GM11168 (cell line): ENCODE measurements at regions not wholly inside any gene's neighbourhood (a gene's known extent, or its start where the extent isn't known, plus 50 kb on each side); places are given as distances from the start of the nearest gene placed in this dataset.
"Not testable (repeated sequence)": the region's sequence is repeated elsewhere in the genome, so short reads cannot be mapped to it uniquely, and the experiment has no call there.

Experiments used
- in situ Hi-C: fragments of 300-500 bp; cut with MboI; formaldehyde crosslinking; loops from one replicate; pipeline ENCODE4 v1.12.0; 2022; ENCODE audit warnings: low sequenced_read_pairs; ENCODE audit not compliant: unreplicated experiment

DNA sequence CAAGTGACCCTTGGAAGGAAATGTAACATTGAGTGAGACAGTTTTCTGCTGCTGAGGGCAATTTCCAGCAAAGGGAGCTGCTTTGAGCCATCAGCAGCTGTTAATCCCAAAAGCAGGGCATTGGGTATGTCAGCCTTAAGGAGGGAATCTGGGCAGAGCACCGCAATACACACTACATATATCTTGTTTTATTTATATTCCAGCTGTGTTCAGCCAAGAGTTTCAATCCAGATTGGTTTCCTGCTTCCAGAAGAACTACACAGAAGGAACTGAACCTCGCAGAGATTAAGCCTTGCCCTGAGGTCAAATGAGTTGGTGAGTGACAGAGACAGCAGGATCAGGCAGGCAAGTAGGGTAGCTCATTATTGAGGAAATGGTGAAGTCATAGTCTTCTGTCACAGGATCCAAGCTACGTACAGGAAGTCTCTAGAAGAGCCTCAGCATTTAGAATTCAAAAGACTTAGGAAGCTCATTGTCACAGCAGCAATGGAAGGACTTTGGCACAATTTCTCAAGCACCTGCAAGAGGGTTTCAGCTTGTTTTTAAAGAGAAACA lies 109.9 kb upstream of the HEY2 start:
- in situ Hi-C loops = no loop called here

DNA sequence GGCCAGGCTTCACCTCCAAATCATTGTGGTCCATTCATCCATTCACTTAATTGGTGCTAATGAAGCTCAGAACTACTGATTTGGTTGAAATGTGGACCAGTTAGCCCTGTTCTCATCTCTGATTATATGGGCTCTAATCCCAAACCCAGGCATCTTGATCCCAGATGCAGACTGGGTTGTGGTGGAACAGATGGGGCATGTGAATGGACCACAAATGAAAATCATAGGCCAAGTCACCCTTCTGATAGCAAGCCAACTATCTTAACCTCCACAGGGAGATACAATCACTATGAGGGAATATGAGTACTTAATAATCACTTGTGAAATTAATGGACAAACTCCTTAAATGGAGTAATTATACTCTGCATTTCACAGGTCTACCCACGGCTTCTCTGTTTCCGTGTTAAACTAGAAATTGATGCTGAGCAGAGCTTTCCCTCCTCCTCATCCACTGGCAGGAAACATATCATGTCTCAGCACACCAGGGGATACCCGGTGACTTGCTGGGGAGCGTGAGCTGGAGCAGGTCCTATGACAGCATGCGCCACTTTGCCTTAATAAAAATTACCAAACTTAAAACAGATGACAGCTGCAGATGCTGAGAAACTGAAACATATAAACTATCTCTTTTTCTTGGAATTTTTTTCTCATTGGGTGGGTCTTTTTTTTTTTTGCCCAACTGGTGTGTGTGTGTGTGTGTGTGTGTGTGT lies 108.8 kb upstream of the HEY2 start:
- in situ Hi-C loops = no loop called here

DNA sequence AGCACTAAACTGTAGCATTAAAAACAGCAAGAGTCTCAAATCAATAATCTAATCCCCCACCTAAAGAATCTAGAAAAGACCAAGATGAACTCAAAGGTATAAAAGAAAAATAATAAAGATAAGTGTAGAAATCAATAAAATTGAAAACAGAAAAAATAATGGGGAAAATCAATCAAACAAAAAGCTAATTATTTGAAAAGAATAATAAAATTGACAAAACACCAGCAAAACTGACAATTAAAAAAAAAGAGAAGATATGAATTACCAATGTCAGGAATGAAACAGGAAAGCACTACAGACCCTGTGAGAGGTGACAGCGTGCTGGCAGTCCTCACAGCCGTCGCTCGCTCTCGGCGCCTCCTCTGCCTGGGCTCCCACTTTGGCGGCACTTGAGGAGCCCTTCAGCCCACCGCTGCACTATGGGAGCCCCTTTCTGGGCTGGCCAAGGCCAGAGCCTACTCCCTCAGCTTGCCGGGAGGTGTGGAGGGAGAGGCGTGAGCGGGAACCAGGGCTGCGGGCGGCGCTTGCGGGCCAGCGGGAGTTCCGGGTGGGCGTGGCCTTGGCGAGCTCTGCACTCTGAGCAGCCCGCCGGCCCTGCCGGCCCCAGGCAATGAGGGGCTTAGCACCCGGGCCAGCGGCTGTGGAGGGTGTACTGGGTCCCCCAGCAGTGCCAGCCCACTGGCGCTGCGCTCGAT lies 105.3 kb upstream of the HEY2 start:
- in situ Hi-C loops = not testable (repeated sequence)

DNA sequence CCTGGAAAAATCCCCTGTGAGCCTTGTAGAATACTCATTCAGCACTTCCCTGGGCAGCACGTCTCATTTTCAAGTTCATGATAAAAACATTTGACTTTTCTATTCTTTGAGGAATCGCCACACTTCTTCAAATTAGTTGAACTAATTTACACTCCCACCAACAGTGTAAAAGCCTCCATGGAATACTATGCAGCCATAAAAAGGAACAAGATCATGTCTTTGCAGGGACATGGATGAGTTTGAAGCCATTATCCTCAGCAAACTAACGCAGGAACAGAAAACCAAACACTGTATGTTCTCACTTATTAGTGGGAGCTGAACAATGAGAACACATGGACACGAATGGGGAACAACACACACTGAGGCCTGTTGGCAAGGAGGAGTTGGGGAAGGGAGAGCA lies 102.0 kb upstream of the HEY2 start:
- in situ Hi-C loops = no loop called here

DNA sequence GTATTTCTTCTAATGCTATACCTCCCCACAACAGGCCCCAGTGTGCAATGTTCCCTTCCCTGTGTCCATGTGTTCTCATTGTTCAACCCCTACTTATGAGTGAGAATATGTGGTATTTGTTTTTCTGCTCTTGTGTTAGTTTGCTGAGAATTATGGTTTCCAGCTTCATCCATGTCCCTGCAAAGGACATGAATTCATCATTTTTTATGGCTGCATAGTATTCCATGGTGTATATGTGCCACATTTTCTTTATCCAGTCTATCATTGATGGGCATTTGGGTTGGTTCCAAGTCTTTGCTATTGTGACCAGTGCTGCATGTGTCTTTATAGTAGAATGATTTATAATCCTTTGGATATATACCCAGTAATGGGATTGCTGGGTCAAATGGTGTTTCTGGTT lies 95.7 kb upstream of the HEY2 start:
- in situ Hi-C loops = not testable (repeated sequence)

DNA sequence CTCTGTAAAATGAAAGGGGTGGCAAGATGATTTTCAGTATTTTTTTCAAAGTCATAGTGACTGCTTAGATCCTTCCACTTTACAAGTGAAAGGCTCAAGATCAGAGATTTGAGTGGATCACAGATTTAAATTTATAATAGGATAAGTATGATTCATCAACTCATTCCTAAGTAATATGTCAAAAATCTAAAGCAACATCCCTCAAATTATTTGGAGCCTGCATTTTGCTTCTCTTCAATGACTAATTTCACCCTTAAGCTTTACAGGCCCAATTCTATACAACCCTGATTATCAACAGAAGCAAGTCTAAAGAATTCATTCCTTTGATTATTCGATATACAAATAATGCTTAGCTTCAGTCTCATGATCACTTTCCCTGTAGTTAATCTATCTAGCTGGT lies 93.9 kb upstream of the HEY2 start:
- in situ Hi-C loops = no loop called here

DNA sequence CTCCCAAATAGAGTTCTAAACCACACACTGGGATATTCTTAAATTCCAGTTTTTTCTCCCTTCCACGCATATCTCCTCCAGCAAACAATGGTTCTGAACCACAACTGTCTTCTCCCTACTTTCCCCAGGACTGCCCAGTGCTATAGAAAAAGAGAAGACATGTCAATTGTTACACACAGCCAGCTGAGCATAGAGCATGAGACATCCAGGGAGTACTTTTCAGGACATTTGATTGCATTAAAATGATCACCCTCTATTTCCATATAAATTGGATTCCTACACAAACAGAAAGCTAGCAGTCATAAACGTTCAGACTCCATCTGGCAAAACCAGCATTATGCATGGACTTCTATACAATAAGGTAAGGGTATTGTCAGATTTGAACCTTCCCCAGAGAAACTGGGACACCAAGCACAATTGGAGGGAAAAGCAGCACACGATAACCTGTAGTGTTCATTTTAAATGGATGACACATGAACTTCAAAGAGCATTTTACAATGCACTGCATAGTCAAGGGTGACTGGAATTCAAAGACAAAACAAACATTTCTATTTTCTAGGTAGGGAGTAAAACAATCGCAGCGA lies 93.1 kb upstream of the HEY2 start:
- in situ Hi-C loops = no loop called here

DNA sequence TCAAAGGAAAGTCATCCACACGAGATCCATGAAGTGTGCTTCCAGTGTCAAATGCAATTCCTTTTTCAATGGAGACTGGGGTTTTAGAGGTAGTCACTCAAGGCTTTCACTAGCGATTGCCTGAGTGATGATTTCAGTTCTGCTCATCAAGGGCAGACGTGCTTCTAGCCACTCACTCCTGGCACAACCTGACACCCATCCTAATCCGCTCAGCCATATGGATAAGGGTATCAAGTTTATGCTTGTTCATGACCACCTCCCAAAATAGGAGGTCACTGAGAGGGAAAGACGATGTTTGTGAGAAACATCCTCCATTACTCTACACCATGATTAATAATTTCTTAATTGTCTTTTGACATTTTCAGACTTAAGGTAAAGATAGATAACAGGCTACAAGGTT lies 91.3 kb upstream of the HEY2 start:
- in situ Hi-C loops = no loop called here

DNA sequence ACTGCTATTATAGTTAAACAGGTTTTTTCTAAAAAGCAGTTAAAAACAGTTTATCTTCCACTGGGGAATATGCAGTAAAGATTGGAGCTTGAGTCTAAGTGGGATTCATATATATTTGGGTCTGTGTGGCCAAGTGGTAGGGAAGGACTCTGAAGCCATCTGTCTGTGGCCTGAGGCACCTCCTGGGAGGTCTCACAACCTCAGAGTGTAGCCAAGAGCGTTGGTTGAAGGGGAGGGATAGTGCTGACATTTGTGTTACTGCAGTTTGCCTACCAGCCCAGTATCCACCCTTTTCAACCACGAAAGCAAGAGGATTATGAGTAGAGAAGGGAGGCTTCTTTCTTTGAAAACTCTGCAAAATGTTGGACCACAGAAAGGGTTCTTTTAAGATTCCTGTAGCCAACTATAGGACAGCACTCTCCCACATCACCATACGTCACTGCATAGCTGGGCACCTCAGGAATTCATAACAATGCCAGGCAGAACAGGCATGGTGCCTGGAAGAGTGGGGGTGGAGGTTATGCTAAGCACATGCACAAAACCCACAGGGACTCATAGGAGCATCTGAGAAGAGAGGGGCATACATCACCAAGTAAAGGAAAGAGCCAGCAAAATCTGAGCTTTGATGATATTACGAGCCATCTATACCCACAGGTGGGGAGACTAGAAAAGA lies 90.5 kb upstream of the HEY2 start:
- in situ Hi-C loops = no loop called here

DNA sequence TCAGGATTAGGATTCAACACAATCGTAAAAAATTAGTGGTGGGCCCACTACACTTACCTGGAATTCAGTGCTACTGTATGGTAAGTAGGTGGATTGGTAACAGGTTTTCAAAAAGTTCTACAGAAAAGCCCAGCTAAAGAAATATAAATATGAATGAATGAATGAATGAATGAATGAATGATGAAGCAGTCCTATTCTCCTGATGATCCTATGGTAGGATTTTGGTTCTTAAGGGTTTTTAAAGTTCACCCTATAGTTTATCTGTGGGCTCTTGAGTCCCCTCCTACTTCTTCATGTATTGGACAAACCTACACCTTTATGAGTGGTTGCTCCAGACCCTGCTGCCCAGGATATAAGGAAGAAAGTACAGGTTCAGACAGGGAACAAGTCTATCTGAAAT lies 89.5 kb upstream of the HEY2 start:
- in situ Hi-C loops = no loop called here

DNA sequence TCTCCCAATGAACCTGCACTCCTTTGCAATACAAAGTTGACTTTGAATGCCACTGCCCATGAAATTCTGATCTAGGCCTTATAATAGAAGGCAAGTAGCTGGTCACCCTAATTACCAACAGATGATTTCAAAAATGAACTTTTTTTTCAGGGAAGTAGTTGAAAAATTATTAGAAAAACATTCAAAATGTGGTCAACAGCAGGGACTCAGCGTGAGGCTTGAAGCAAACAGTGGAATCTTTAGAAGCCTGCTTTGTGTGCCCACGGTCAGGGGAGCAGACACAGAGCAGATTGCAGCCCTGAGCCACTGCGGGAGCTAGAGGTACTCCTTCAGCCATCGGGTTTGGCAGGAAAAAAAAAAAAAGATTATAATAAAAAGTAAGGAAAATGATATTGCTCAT lies 87.1 kb upstream of the HEY2 start:
- in situ Hi-C loops = no loop called here

DNA sequence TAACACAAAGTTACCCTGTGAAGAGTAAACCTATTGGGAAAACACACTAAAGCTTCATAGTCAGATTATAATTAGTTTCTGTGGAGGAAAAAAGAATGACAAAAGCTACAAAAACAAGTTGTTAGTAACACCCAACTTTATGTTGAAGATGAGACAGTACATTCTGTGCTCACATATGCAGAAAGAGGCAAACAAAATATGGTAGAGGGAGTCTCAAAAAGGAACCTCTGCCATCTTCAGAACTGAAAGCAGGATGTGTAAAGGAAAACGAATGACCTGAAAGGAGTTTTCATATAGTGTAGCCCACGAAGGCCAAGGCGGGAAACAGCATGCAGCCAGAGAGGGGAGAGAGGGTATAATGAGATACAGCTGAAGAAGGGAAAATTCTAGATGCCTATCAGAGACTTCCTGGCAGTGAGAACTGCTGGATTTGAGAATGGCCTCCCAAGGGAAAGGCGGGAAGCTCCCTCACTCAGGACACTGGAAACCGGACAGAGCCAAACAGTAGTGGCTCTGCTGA lies 84.1 kb upstream of the HEY2 start:
- in situ Hi-C loops = no loop called here

DNA sequence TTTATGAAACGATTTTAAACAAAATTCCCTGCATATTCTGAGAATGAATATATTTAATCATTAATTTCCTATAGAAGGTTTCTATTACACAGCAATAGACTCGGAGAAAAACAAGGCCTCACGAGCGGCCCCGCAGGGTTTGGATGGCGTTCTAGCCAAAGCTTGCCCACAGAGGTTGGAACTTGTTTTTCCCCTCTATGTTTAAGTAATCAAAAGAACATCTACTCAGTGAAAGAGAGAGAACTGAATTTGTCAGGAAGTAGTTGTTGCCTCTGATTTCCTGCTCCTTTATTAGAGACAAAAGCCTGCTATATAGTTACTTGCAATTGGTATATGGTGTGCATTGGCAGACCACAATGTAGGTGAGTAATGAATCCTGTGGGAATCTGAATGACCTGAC lies 82.1 kb upstream of the HEY2 start:
- in situ Hi-C loops = no loop called here

DNA sequence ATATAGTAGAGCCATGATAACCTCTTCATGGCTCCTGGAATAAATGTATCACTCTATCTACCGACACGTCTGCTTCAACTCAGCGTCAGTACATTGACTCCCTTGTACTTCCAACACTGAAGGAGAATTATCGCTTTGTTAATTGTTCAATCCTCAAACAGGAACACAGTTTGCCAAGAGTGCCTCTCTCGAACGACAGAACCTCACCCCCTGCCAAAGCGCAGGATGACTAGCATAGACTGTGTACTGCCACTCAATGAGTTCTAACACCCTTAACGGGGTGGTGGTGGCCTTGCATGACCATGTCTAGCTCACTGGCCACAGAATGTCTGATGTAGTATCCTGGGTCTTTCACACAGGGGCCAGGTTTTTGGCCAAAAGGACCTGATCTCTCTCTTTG lies 81.4 kb upstream of the HEY2 start:
- in situ Hi-C loops = no loop called here

DNA sequence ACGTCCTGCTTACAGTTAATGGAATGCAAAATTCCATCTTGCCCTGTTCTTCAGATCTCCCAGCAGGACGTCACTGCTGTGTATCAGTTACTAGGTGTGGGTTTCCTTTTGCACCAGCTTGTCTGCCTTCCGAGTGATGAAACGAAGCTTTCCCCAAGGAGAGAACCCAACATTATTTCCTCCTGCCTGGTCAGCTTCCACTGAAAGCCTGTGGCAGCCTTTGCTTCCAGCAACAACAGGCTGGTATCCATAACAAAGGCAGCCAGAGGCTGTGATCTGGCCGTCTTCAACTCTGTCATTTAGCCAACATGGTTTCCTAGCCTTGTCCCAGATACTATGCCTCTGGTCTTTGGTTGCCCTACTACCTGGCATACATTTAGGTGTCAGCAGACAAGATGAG lies 78.9 kb upstream of the HEY2 start:
- in situ Hi-C loops = no loop called here

DNA sequence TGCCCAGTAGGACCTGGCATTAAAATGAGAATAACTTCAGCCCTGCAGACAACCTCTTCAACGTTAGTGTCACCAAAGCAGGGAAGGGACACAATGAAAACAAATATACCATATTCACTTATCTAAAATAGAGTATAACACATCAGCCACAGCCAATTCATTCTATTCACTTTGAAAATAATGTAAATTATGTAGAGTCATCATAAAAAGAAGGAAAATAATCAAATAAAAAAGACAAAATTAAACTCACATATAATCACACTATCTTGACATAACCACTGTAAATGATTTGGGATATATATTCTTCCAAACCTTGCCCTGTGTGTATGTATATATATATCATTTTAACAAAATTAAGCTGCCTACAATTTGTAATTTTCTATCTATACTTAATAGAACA lies 78.1 kb upstream of the HEY2 start:
- in situ Hi-C loops = no loop called here

DNA sequence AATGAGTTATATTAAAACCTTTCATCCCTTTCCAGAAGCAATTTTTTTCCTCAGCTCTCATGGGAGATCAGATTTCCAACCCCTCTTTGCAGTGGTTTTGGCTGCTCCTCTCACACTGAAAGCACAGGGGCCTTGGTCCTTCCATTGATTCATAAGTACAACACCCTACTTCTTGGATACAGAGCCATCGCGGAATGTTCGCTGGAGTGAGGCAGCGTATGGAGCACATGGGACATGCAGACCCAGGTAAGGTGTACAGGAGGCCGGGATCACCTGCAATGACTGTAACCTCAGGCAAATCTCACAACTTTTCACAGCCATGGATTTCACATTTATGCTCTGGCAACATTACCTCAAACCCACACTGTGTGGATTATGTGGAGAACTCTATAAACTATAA lies 75.2 kb upstream of the HEY2 start:
- in situ Hi-C loops = no loop called here

DNA sequence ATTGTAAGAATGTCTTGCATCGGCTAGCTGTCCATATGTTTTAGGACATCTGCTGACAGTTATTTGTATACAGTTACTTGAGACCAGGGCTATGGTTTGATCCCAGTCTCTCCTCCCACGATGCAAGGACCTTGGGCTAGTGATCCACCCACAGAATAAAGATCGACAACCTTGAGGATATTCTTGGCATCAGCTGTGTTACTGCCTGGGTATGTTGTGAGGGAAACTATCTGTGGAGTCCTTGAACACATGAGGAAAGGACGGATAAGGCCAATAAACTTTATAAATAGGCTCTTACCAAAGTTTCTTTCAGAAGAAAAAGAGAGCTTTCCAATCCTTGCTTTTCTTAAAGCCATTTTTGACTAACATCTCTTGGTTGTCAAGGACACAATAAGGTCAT lies 70.8 kb upstream of the HEY2 start:
- in situ Hi-C loops = no loop called here

DNA sequence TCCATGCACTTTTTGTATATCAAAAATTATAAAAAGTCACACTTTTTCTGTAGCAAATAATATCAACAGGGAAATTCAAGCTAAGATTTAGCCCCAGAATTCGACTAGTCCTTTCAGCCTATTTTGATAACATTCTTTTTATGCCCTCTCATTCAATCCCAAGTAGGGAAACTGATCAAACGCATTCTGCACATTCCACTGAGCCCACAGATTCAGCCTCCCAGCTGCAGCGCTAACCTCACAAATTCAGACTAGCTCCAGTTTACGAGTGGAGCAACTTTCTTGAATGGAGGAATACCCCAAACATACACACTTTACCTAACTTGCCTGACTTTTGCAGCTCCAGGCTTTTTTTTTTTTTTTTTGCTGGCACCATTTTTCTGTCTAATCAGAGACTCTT lies 70.3 kb upstream of the HEY2 start:
- in situ Hi-C loops = no loop called here

DNA sequence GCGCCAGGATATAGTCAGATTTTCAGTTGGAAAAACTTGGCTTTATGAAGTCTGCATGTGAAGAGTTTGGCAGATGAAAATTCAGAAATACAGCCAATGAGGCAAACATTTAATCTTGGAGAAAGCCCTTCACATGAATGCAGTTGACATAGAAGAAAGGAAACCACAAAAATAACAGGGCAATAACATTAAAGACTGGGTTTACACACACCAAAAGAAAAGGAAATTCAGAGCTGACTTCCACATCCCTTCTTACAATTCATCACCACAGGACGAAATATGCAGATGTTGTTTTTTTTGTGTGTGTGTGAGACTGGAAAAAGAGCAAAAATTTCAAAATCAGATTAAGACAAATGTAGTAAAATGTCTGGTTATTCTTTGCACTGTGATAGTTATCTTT lies 69.8 kb upstream of the HEY2 start:
- in situ Hi-C loops = no loop called here

DNA sequence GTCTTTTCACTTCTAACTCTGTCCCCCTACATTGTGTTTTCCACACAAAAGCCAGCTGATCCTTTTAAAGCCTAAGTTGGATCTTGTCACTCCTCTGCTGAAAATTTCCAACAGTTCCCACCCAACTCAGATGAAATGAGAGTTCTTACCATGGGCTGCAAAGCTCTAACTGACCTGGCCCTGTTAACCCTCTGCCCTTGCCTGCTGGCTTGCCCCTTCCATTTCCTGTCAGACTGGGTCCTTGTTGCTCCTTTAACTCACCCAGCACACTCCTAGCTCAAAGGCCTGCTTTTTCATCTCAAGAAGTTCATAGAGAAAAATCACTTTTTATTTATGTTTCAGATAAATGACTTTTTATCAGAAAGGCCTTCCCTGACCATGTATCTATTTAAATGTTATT lies 66.5 kb upstream of the HEY2 start:
- in situ Hi-C loops = no loop called here
